Breast epithelium (tissue), 4 donors: ENCODE measurements at regions not wholly inside any gene's neighbourhood (a gene's known extent, or its start where the extent isn't known, plus 50 kb on each side); places are given as distances from the start of the nearest gene placed in this dataset.

Experiments
- DNase-seq, 2 donors: peaks; one replicate each; pipeline ENCODE4 v3.0.0-alpha.2; 2019; ENCODE audit warnings: low spot score in 2 of 2
- H3K27ac ChIP-seq, 2 donors: fragments of 200-600 bp; sonication (generic) in 1 of 2; one replicate each; pipeline ENCODE4 v1.5.1; 2016 to 2019; ENCODE audit warnings: mild to moderate bottlenecking in 1 of 2
- H3K27me3 ChIP-seq, 2 donors: fragments of 200-600 bp; sonication (generic) in 1 of 2; one replicate each; pipeline versions ENCODE4 v1.5.1 to v1.6.0; 2017 to 2019; ENCODE audit warnings: control low read depth in 1 of 2, mild to moderate bottlenecking in 1 of 2
- H3K36me3 ChIP-seq: fragments of 200-600 bp; one replicate; pipeline ENCODE4 v1.5.1; 2019
- H3K4me1 ChIP-seq, 2 donors: fragments of 200-600 bp; sonication (generic); one replicate each; pipeline ENCODE4 v1.5.1; 2016 to 2019; ENCODE audit warnings: control low read depth in 1 of 2
- H3K4me3 ChIP-seq, 3 donors: fragments of 200-600 bp; sonication (generic); 1 replicate in 2 of 3; 2 replicates in 1 of 3; pipeline ENCODE4 v1.5.1; 2016 to 2019; ENCODE audit warnings: mild to moderate bottlenecking in 3 of 3, moderate library complexity in 2 of 3
- H3K9me3 ChIP-seq, 2 donors: fragments of 200-600 bp; sonication (generic) in 1 of 2; one replicate each; pipeline ENCODE4 v1.5.1; 2016 to 2019; ENCODE audit warnings: control low read depth in 1 of 2
- POLR2A ChIP-seq: fragments of 450-650 bp; IDR thresholded peaks from one replicate; pipeline ENCODE4 v1.6.1; 2016; ENCODE audit warnings: antibody characterized with exemption, mild to moderate bottlenecking, moderate library complexity
- POLR2AphosphoS5 ChIP-seq, 3 donors: sonication (generic); formaldehyde crosslinking; IDR thresholded peaks; one replicate each; pipeline ENCODE4 v1.6.1; 2017; ENCODE audit warnings: antibody characterized with exemption in 3 of 3
- intact Hi-C: fragments of 100-400 bp; cut with DNase I; formaldehyde crosslinking; loops from one replicate; pipeline ENCODE4 v1.15.1; 2023; ENCODE audit warnings: low total_unique reads
- TF ChIP-seq, protein P1 (sequence below), 3 donors: fragments of 450-650 bp; IDR thresholded peaks; one replicate each; pipeline ENCODE4 v1.5.1; 2016 to 2017; ENCODE audit warnings: antibody characterized with exemption in 3 of 3, mild to moderate bottlenecking in 3 of 3, moderate library complexity in 3 of 3

GRCh38 chr3:187873843-187874242 is 128.6 kb upstream of the BCL6 start:
- H3K4me1 ChIP-seq: no peaks in the 10 kb centered on the region
- no peaks in the 10 kb centered on the region for H3K36me3 ChIP-seq
- no peaks in the 10 kb centered on the region for H3K27me3 ChIP-seq
- no peak overlapping the region for H3K27ac ChIP-seq
- H3K4me3 ChIP-seq: no peak overlapping the region
- no peaks in the 10 kb centered on the region for H3K9me3 ChIP-seq
- TF ChIP-seq POLR2A (no peak), POLR2AphosphoS5 (IDR thresholded peaks at IDR 0.05) (no peak)
- TF ChIP-seq, protein P1, sequence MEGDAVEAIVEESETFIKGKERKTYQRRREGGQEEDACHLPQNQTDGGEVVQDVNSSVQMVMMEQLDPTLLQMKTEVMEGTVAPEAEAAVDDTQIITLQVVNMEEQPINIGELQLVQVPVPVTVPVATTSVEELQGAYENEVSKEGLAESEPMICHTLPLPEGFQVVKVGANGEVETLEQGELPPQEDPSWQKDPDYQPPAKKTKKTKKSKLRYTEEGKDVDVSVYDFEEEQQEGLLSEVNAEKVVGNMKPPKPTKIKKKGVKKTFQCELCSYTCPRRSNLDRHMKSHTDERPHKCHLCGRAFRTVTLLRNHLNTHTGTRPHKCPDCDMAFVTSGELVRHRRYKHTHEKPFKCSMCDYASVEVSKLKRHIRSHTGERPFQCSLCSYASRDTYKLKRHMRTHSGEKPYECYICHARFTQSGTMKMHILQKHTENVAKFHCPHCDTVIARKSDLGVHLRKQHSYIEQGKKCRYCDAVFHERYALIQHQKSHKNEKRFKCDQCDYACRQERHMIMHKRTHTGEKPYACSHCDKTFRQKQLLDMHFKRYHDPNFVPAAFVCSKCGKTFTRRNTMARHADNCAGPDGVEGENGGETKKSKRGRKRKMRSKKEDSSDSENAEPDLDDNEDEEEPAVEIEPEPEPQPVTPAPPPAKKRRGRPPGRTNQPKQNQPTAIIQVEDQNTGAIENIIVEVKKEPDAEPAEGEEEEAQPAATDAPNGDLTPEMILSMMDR (IDR thresholded peaks at IDR 0.05): no peak
- intact Hi-C loops: no loop called here
- DNase-seq: no peak

DNA sequence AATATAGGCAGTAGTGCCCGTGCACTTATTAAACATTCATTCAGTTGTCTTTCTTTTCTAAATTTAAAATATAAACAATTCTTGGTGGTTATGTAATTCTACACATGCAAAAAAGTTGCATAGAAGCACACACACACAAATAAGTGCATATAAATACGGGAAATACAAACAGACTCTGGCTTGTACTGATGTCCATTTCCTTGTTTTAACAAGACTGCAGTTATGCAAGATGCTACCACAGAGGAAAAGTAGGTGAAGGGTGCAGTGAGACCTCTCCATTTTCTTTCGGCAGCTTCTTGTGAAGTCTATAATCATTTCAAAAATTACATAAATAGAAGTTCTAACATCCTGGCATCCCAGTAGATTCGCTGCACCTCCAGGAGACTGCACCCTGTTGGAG is 130.6 kb upstream of the BCL6 start:
- H3K4me3 ChIP-seq: no peak overlapping the region
- TF ChIP-seq, protein P1 (IDR thresholded peaks at IDR 0.05): no peak
- TF ChIP-seq POLR2A: no peak
- TF ChIP-seq POLR2AphosphoS5 (IDR thresholded peaks at IDR 0.05): no peak
- no peaks in the 10 kb centered on the region for H3K9me3 ChIP-seq
- no peaks in the 10 kb centered on the region for H3K27me3 ChIP-seq
- intact Hi-C loops: no loop called here
- no peak overlapping the region for H3K27ac ChIP-seq
- no peaks in the 10 kb centered on the region for H3K36me3 ChIP-seq
- DNase-seq: no peak
- H3K4me1 ChIP-seq: no peaks in the 10 kb centered on the region

GRCh38 chr3:187878772-187879518 is 133.7 kb upstream of the BCL6 start:
- Histone ChIP-seq H3K4me3 (no peak overlapping the region), H3K4me1 (no peaks in the 10 kb centered on the region), H3K9me3 (no peaks in the 10 kb centered on the region), H3K27ac (no peak overlapping the region), H3K36me3 (no peaks in the 10 kb centered on the region), H3K27me3 (no peaks in the 10 kb centered on the region)
- DNase-seq: no peak
- TF ChIP-seq POLR2A (no peak), POLR2AphosphoS5 (IDR thresholded peaks at IDR 0.05) (no peak)
- TF ChIP-seq, protein P1 (IDR thresholded peaks at IDR 0.05): no peak
- intact Hi-C loops: no loop called here

DNA sequence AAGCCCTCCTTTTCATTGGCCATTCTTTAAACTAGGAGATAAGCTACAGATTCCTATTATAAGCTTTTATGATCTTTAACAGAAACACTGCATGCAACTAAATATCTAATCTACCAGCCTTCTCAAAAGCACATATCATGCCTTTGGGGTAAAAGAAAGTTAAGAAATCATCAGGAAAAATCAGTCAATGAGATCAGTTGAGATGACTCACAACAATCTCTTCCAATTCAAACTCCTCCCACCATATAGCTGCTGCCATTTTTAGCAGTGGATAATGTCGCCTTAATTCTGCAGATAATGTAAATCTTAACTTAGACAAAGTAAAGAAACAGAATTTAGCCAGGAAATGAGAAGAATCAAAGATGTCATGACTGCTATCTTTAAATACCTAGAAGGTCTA is 135.2 kb upstream of the BCL6 start:
- no peaks in the 10 kb centered on the region for H3K27me3 ChIP-seq
- H3K4me1 ChIP-seq: no peaks in the 10 kb centered on the region
- TF ChIP-seq, protein P1 (IDR thresholded peaks at IDR 0.05): no peak
- TF ChIP-seq POLR2AphosphoS5 (IDR thresholded peaks at IDR 0.05): no peak
- no peak for TF ChIP-seq POLR2A
- intact Hi-C loops: no loop called here
- H3K36me3 ChIP-seq: no peaks in the 10 kb centered on the region
- DNase-seq: no peak
- no peaks in the 10 kb centered on the region for H3K9me3 ChIP-seq
- no peak overlapping the region for H3K27ac ChIP-seq
- H3K4me3 ChIP-seq: no peak overlapping the region

DNA sequence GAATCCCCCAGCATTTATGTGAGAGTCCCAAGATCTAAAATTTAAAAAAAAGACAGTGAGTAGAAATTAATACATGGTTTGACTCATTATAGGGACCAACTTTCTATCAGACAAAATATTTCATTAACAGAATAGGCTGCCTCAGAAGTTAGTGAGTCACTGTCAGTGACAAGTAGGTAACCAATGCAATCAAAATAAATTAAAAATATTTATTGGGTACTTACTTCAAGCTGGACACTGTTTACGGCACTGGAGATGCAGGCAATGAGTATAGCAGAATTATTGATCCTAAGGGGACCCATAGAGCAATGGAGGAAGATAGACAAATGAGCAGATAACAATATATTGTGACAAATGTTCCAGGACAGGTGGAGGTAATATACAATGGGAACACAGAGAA is 135.6 kb upstream of the BCL6 start:
- Histone ChIP-seq H3K9me3 (no peaks in the 10 kb centered on the region), H3K27me3 (no peaks in the 10 kb centered on the region), H3K27ac (no peak overlapping the region), H3K36me3 (no peaks in the 10 kb centered on the region), H3K4me1 (no peaks in the 10 kb centered on the region), H3K4me3 (no peak overlapping the region)
- TF ChIP-seq POLR2A (no peak), POLR2AphosphoS5 (IDR thresholded peaks at IDR 0.05) (no peak)
- TF ChIP-seq, protein P1 (IDR thresholded peaks at IDR 0.05): no peak
- intact Hi-C loops: no loop called here
- no peak for DNase-seq
